ENCODE measurements at regions not wholly inside any gene's neighbourhood (a gene's known extent, or its start where the extent isn't known, plus 50 kb on each side); places are given as distances from the start of the nearest gene placed in this dataset.

- no peaks in the 10 kb centered on the region for H3K9me3 ChIP-seq
- TF ChIP-seq, protein P1, sequence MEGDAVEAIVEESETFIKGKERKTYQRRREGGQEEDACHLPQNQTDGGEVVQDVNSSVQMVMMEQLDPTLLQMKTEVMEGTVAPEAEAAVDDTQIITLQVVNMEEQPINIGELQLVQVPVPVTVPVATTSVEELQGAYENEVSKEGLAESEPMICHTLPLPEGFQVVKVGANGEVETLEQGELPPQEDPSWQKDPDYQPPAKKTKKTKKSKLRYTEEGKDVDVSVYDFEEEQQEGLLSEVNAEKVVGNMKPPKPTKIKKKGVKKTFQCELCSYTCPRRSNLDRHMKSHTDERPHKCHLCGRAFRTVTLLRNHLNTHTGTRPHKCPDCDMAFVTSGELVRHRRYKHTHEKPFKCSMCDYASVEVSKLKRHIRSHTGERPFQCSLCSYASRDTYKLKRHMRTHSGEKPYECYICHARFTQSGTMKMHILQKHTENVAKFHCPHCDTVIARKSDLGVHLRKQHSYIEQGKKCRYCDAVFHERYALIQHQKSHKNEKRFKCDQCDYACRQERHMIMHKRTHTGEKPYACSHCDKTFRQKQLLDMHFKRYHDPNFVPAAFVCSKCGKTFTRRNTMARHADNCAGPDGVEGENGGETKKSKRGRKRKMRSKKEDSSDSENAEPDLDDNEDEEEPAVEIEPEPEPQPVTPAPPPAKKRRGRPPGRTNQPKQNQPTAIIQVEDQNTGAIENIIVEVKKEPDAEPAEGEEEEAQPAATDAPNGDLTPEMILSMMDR (IDR thresholded peaks at IDR 0.05), result no peak
- TF ChIP-seq POLR2AphosphoS5 (IDR thresholded peaks at IDR 0.05) (no peak), POLR2A (IDR thresholded peaks at IDR 0.05) (no peak), EP300 (IDR thresholded peaks at IDR 0.05; ENCODE audit: low read depth) (no peak)
- H3K4me1 ChIP-seq, result peaks cover 5 to 19% (median 11%) of the 10 kb centered on the region in 4 donors
- WGBS, 2 donors (ENCODE audit: low coverage in 1 of 2), result 72 to 80% methylated on average over 1 to 2 of the region's 2 CpGs
- intact Hi-C loops (cut with DNase I; ENCODE audit: low total_unique reads), result no loop called here
- in situ Hi-C loops (cut with MboI; ENCODE audit: low pct_ligation_motif_present in 1 of 4, low pct_unique_long_range_greater_than_20kb in 1 of 4, low sequenced_read_pairs in 3 of 4), result no loop called here
- no peak overlapping the region for H3K27ac ChIP-seq
- H3K27me3 ChIP-seq, result no peaks in the 10 kb centered on the region
- H3K4me3 ChIP-seq, result no peak overlapping the region
- DNase-seq, result no peak
- H3K36me3 ChIP-seq, result no peaks in the 10 kb centered on the region
Observed at GRCh38 chr4:38194047-38194602, 233.9 kb downstream of the PTTG2 start.

- WGBS, 2 donors (ENCODE audit: low coverage in 1 of 2), result 63 to 100% methylated on average over 1 to 3 of the region's 3 CpGs
- DNase-seq, result no peak
- in situ Hi-C loops (cut with MboI; ENCODE audit: low pct_ligation_motif_present in 1 of 4, low pct_unique_long_range_greater_than_20kb in 1 of 4, low sequenced_read_pairs in 3 of 4) (no loop called here), intact Hi-C loops (cut with DNase I; ENCODE audit: low total_unique reads) (no loop called here)
- no peaks in the 10 kb centered on the region for H3K9me3 ChIP-seq
- H3K27me3 ChIP-seq, result no peaks in the 10 kb centered on the region
- peaks cover 0 to 11% (median 3%) of the 10 kb centered on the region in 4 donors for H3K4me1 ChIP-seq
- H3K4me3 ChIP-seq, result no peak overlapping the region
- no peak for TF ChIP-seq POLR2A (IDR thresholded peaks at IDR 0.05)
- peak in 2 of 3 donors; percentile 10 to 26 for TF ChIP-seq POLR2AphosphoS5 (IDR thresholded peaks at IDR 0.05)
- peak overlapping the region in 2 of 4 donors; percentile 21 to 70 for H3K27ac ChIP-seq
- H3K36me3 ChIP-seq, result no peaks in the 10 kb centered on the region
Observed at GRCh38 chr4:38195486-38195885, 235.3 kb downstream of the PTTG2 start.

GRCh38 chr4:38195911-38196310 lies 235.7 kb downstream of the PTTG2 start:
- H3K4me1 ChIP-seq, result peaks cover 0 to 8% (median 1%) of the 10 kb centered on the region in 4 donors
- no peak for TF ChIP-seq POLR2A (IDR thresholded peaks at IDR 0.05)
- TF ChIP-seq, protein P1 (IDR thresholded peaks at IDR 0.05), result no peak
- no peak for TF ChIP-seq POLR2AphosphoS5 (IDR thresholded peaks at IDR 0.05)
- TF ChIP-seq EP300 (IDR thresholded peaks at IDR 0.05; ENCODE audit: low read depth), result no peak
- 62 to 100% methylated on average over 1 to 6 of the region's 6 CpGs for WGBS, 2 donors (ENCODE audit: low coverage in 1 of 2)
- peak overlapping the region in 2 of 4 donors; percentile 21 to 70 for H3K27ac ChIP-seq
- intact Hi-C loops (cut with DNase I; ENCODE audit: low total_unique reads), result no loop called here
- H3K9me3 ChIP-seq, result no peaks in the 10 kb centered on the region
- no peaks in the 10 kb centered on the region for H3K36me3 ChIP-seq
- in situ Hi-C loops (cut with MboI; ENCODE audit: low pct_ligation_motif_present in 1 of 4, low pct_unique_long_range_greater_than_20kb in 1 of 4, low sequenced_read_pairs in 3 of 4), result no loop called here
- H3K27me3 ChIP-seq, result no peaks in the 10 kb centered on the region
- no peak for DNase-seq
- no peak overlapping the region for H3K4me3 ChIP-seq

- peak; percentile 37 for DNase-seq
- in situ Hi-C loops (cut with MboI; ENCODE audit: low pct_ligation_motif_present in 1 of 4, low pct_unique_long_range_greater_than_20kb in 1 of 4, low sequenced_read_pairs in 3 of 4) (no loop called here), intact Hi-C loops (cut with DNase I; ENCODE audit: low total_unique reads) (no loop called here)
- Histone ChIP-seq H3K4me3 (no peak overlapping the region), H3K36me3 (no peaks in the 10 kb centered on the region), H3K27me3 (no peaks in the 10 kb centered on the region), H3K9me3 (no peaks in the 10 kb centered on the region), H3K27ac (peak overlapping the region; percentile 16 to 74 (median 54)), H3K4me1 (peaks cover 0 to 13% (median 8%) of the 10 kb centered on the region in 4 donors)
- TF ChIP-seq POLR2AphosphoS5 (IDR thresholded peaks at IDR 0.05) (peak in 1 of 3 donors; percentile 28), EP300 (IDR thresholded peaks at IDR 0.05; ENCODE audit: low read depth) (no peak)
- 53 to 71% methylated on average over 1 to 2 of the region's 2 CpGs for WGBS, 2 donors (ENCODE audit: low coverage in 1 of 2)
Observed at GRCh38 chr4:38202242-38202641, 242.0 kb downstream of the PTTG2 start.

DNA sequence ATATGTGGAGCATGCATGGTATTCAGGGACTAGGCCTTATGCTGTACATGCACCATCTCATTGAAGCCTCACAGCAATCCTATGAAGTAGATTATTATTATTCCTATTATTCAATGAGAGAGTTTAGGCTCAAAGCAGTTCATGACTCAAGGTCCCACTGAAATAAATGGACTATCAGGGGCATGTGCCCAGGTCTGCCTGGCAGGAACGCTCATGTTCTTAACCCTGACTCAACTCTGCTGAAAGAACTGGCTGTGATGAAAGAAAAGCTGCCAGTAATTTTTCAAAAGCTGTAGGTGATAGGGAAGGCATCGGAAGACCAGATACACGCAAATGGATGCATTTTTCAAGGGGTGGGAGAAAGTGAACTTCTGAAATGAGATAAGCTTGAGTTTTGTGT lies 243.4 kb downstream of the PTTG2 start:
- TF ChIP-seq POLR2A (IDR thresholded peaks at IDR 0.05) (no peak), EP300 (IDR thresholded peaks at IDR 0.05; ENCODE audit: low read depth) (no peak), POLR2AphosphoS5 (IDR thresholded peaks at IDR 0.05) (no peak)
- TF ChIP-seq, protein P1 (IDR thresholded peaks at IDR 0.05), result no peak
- DNase-seq, result no peak
- intact Hi-C loops (cut with DNase I; ENCODE audit: low total_unique reads), result no loop called here
- in situ Hi-C loops (cut with MboI; ENCODE audit: low pct_ligation_motif_present in 1 of 4, low pct_unique_long_range_greater_than_20kb in 1 of 4, low sequenced_read_pairs in 3 of 4), result no loop called here
- H3K4me1 ChIP-seq, result peaks cover 0 to 13% (median 8%) of the 10 kb centered on the region in 4 donors
- H3K9me3 ChIP-seq, result no peaks in the 10 kb centered on the region
- H3K27me3 ChIP-seq, result no peaks in the 10 kb centered on the region
- 80 to 85% methylated on average over 3 of the region's 3 CpGs for WGBS, 2 donors (ENCODE audit: low coverage in 1 of 2)
- H3K4me3 ChIP-seq, result no peak overlapping the region
- H3K27ac ChIP-seq, result no peak overlapping the region
- no peaks in the 10 kb centered on the region for H3K36me3 ChIP-seq
